IPS-20b (cell line): ENCODE measurements at regions not wholly inside any gene's neighbourhood (a gene's known extent, or its start where the extent isn't known, plus 50 kb on each side); places are given as distances from the start of the nearest gene placed in this dataset.
"Not testable (repeated sequence)": the region's sequence is repeated elsewhere in the genome, so short reads cannot be mapped to it uniquely, and the experiment has no call there.

Source experiments
- H3K27ac ChIP-seq: one replicate; pipeline ENCODE4 v1.5.1; 2013; ENCODE audit warnings: low read length
- H3K27me3 ChIP-seq: 2 replicates; pipeline ENCODE4 v1.6.1; 2013; ENCODE audit warnings: mild to moderate bottlenecking, low read length, inconsistent platforms; ENCODE audit not compliant: insufficient read depth
- H3K36me3 ChIP-seq: 2 replicates; pipeline ENCODE4 v1.6.1; 2013; ENCODE audit warnings: low read depth, mild to moderate bottlenecking, inconsistent platforms, low read length, moderate library complexity; ENCODE audit not compliant: insufficient read depth
- H3K4me1 ChIP-seq: 2 replicates; pipeline ENCODE4 v1.6.1; 2013; ENCODE audit warnings: mild to moderate bottlenecking, control low read depth, inconsistent platforms, low read length, moderate library complexity; ENCODE audit not compliant: insufficient read depth
- H3K4me3 ChIP-seq: 2 replicates; pipeline ENCODE4 v1.5.1; 2013; ENCODE audit warnings: mild to moderate bottlenecking, low read length, inconsistent platforms
- H3K9ac ChIP-seq: 2 replicates; pipeline ENCODE4 v1.6.1; 2013; ENCODE audit warnings: low read depth, mild to moderate bottlenecking, inconsistent platforms, low read length, moderate library complexity
- H3K9me3 ChIP-seq: 2 replicates; pipeline ENCODE4 v1.6.1; 2013; ENCODE audit warnings: mild to moderate bottlenecking, low read depth, low read length, inconsistent platforms; ENCODE audit not compliant: insufficient read depth

GRCh38 chr2:187718092-187718491 lies 163.9 kb upstream of the TFPI start:
- H3K4me1 ChIP-seq = peaks cover 8% of the 10 kb centered on the region; the same call in 1 of the 2 replicates
- no peaks in the 10 kb centered on the region for H3K36me3 ChIP-seq
- H3K9me3 ChIP-seq = peaks cover 9% of the 10 kb centered on the region; the same call in 1 of the 2 replicates
- H3K27ac ChIP-seq = no peak overlapping the region
- H3K27me3 ChIP-seq = no peaks in the 10 kb centered on the region
- no peak overlapping the region for H3K4me3 ChIP-seq
- no peak overlapping the region for H3K9ac ChIP-seq

- peaks cover 9% of the 10 kb centered on the region; the same call in 1 of the 2 replicates for H3K9me3 ChIP-seq
- no peaks in the 10 kb centered on the region for H3K27me3 ChIP-seq
- H3K9ac ChIP-seq = no peak overlapping the region
- H3K4me1 ChIP-seq = peaks cover 8% of the 10 kb centered on the region; the same call in 1 of the 2 replicates
- no peak overlapping the region for H3K4me3 ChIP-seq
- no peak overlapping the region for H3K27ac ChIP-seq
- no peaks in the 10 kb centered on the region for H3K36me3 ChIP-seq
These were observed 165.3 kb upstream of the TFPI start for GRCh38 chr2:187719510-187719909.

- Histone ChIP-seq H3K27me3 (no peaks in the 10 kb centered on the region), H3K9ac (no peak overlapping the region), H3K36me3 (no peaks in the 10 kb centered on the region), H3K4me1 (no peaks in the 10 kb centered on the region), H3K9me3 (no peaks in the 10 kb centered on the region), H3K4me3 (no peak overlapping the region), H3K27ac (no peak overlapping the region)
These were observed 194.7 kb upstream of the TFPI start for GRCh38 chr2:187748958-187749357.

- Histone ChIP-seq H3K4me1 (no peaks in the 10 kb centered on the region), H3K27ac (no peak overlapping the region), H3K36me3 (no peaks in the 10 kb centered on the region), H3K27me3 (no peaks in the 10 kb centered on the region), H3K9ac (no peak overlapping the region), H3K9me3 (no peaks in the 10 kb centered on the region), H3K4me3 (no peak overlapping the region)
These were observed 195.7 kb upstream of the TFPI start for GRCh38 chr2:187749804-187750431.

- no peaks in the 10 kb centered on the region for H3K4me1 ChIP-seq
- H3K27me3 ChIP-seq = no peaks in the 10 kb centered on the region
- no peaks in the 10 kb centered on the region for H3K9me3 ChIP-seq
- no peak overlapping the region for H3K4me3 ChIP-seq
- H3K27ac ChIP-seq = no peak overlapping the region
- no peaks in the 10 kb centered on the region for H3K36me3 ChIP-seq
- H3K9ac ChIP-seq = no peak overlapping the region
These were observed 214.8 kb upstream of the TFPI start for GRCh38 chr2:187768995-187769394.

- H3K4me3 ChIP-seq = no peak overlapping the region
- no peaks in the 10 kb centered on the region for H3K9me3 ChIP-seq
- H3K4me1 ChIP-seq = no peaks in the 10 kb centered on the region
- no peak overlapping the region for H3K9ac ChIP-seq
- no peaks in the 10 kb centered on the region for H3K27me3 ChIP-seq
- no peak overlapping the region for H3K27ac ChIP-seq
- no peaks in the 10 kb centered on the region for H3K36me3 ChIP-seq
These were observed 215.2 kb upstream of the TFPI start for GRCh38 chr2:187769437-187769836.

GRCh38 chr2:187774551-187775071 lies 220.4 kb upstream of the TFPI start:
- Histone ChIP-seq H3K9me3 (no peaks in the 10 kb centered on the region), H3K27ac (no peak overlapping the region), H3K27me3 (no peaks in the 10 kb centered on the region), H3K9ac (no peak overlapping the region), H3K4me3 (no peak overlapping the region), H3K36me3 (no peaks in the 10 kb centered on the region), H3K4me1 (peaks cover 10% of the 10 kb centered on the region)

- no peaks in the 10 kb centered on the region for H3K9me3 ChIP-seq
- H3K36me3 ChIP-seq = no peaks in the 10 kb centered on the region
- no peak overlapping the region for H3K4me3 ChIP-seq
- H3K27ac ChIP-seq = no peak overlapping the region
- no peak overlapping the region for H3K9ac ChIP-seq
- H3K4me1 ChIP-seq = peaks cover 10% of the 10 kb centered on the region
- no peaks in the 10 kb centered on the region for H3K27me3 ChIP-seq
These were observed 221.0 kb upstream of the TFPI start for GRCh38 chr2:187775196-187775595.

- Histone ChIP-seq H3K9ac (no peak overlapping the region), H3K36me3 (no peaks in the 10 kb centered on the region), H3K9me3 (no peaks in the 10 kb centered on the region), H3K27ac (no peak overlapping the region), H3K4me1 (peaks cover 10% of the 10 kb centered on the region), H3K27me3 (no peaks in the 10 kb centered on the region), H3K4me3 (no peak overlapping the region)
These were observed 221.4 kb upstream of the TFPI start for GRCh38 chr2:187775651-187776050.

- Histone ChIP-seq H3K27me3 (no peaks in the 10 kb centered on the region), H3K4me3 (no peak overlapping the region), H3K9ac (no peak overlapping the region), H3K4me1 (0 out of 2 replicates have a peak, but pooled peaks cover 2% of the 10 kb centered on the region), H3K27ac (no peak overlapping the region), H3K36me3 (no peaks in the 10 kb centered on the region), H3K9me3 (no peaks in the 10 kb centered on the region)
These were observed 228.1 kb upstream of the TFPI start for GRCh38 chr2:187782301-187782700.

GRCh38 chr2:187783446-187783845 lies 229.2 kb upstream of the TFPI start:
- Histone ChIP-seq H3K9ac (no peak overlapping the region), H3K36me3 (no peaks in the 10 kb centered on the region), H3K9me3 (no peaks in the 10 kb centered on the region), H3K4me3 (no peak overlapping the region), H3K27ac (no peak overlapping the region), H3K4me1 (no peaks in the 10 kb centered on the region), H3K27me3 (no peaks in the 10 kb centered on the region)

GRCh38 chr2:187784138-187784537 lies 229.9 kb upstream of the TFPI start:
- H3K9me3 ChIP-seq, H3K4me1 ChIP-seq, H3K9ac ChIP-seq, H3K36me3 ChIP-seq, H3K4me3 ChIP-seq, H3K27ac ChIP-seq, H3K27me3 ChIP-seq: not testable (repeated sequence)
